GM23248 (cell line): ENCODE measurements at regions not wholly inside any gene's neighbourhood (a gene's known extent, or its start where the extent isn't known, plus 50 kb on each side); places are given as distances from the start of the nearest gene placed in this dataset.

Experiments used
- DNase-seq: peaks from one replicate; pipeline ENCODE4 v3.0.0-alpha.2; 2015
- H2AFZ ChIP-seq: fragments of 200-600 bp; sonication (generic); 2 replicates; pipeline ENCODE4 v1.6.1; 2016; ENCODE audit warnings: antibody characterized with exemption
- H3F3A ChIP-seq: fragments of 200-600 bp; sonication (generic); 2 replicates; pipeline ENCODE4 v1.6.1; 2016; ENCODE audit warnings: mild to moderate bottlenecking, antibody characterized with exemption, mixed run types; ENCODE audit not compliant: insufficient read depth
- H3K27ac ChIP-seq: fragments of 200-600 bp; sonication (generic); 2 replicates; pipeline ENCODE4 v1.5.1; 2016; ENCODE audit warnings: mild to moderate bottlenecking
- H3K27me3 ChIP-seq: fragments of 200-600 bp; sonication (generic); replicated peaks from 2 replicates; pipeline ENCODE4 v1.6.1; 2016; ENCODE audit warnings: mild to moderate bottlenecking; ENCODE audit not compliant: insufficient read depth
- H3K36me3 ChIP-seq: fragments of 200-600 bp; sonication (generic); 2 replicates; pipeline ENCODE4 v1.6.1; 2016; ENCODE audit warnings: low read depth, mild to moderate bottlenecking
- H3K4me1 ChIP-seq: fragments of 200-600 bp; sonication (generic); 2 replicates; pipeline ENCODE4 v1.6.1; 2016; ENCODE audit warnings: mild to moderate bottlenecking; ENCODE audit not compliant: insufficient read depth
- H3K4me2 ChIP-seq: fragments of 200-600 bp; sonication (generic); one replicate; pipeline ENCODE4 v1.6.1; 2016; ENCODE audit warnings: mild to moderate bottlenecking; ENCODE audit not compliant: unreplicated experiment
- H3K4me3 ChIP-seq: fragments of 200-600 bp; sonication (generic); 2 replicates; pipeline ENCODE4 v1.5.1; 2016; ENCODE audit warnings: mild to moderate bottlenecking
- H3K79me2 ChIP-seq: fragments of 200-600 bp; sonication (generic); 2 replicates; pipeline ENCODE4 v1.6.1; 2016; ENCODE audit warnings: mild to moderate bottlenecking; ENCODE audit not compliant: insufficient read depth
- H3K9ac ChIP-seq: fragments of 200-600 bp; sonication (generic); 2 replicates; pipeline ENCODE4 v1.6.1; 2016; ENCODE audit warnings: mild to moderate bottlenecking
- H3K9me2 ChIP-seq: fragments of 200-600 bp; sonication (generic); 2 replicates; pipeline ENCODE4 v1.6.1; 2016; ENCODE audit warnings: mixed run types, mild to moderate bottlenecking, moderate library complexity; ENCODE audit not compliant: insufficient read depth
- H3K9me3 ChIP-seq: fragments of 200-600 bp; sonication (generic); one replicate; pipeline ENCODE4 v1.6.1; 2017; ENCODE audit warnings: low read depth
- H4K20me1 ChIP-seq: fragments of 200-600 bp; sonication (generic); 2 replicates; pipeline ENCODE4 v1.6.0; 2016; ENCODE audit not compliant: insufficient read depth
- EZH2 ChIP-seq: fragments of 200-600 bp; sonication (generic); IDR thresholded peaks from 2 replicates; pipeline ENCODE4 v1.6.1; 2018; ENCODE audit warnings: antibody characterized with exemption, mild to moderate bottlenecking; ENCODE audit not compliant: insufficient read depth, poor library complexity, severe bottlenecking
- EZH2phosphoT487 ChIP-seq: fragments of 200-600 bp; sonication (generic); IDR thresholded peaks from 2 replicates; pipeline ENCODE4 v1.6.1; 2018; ENCODE audit warnings: antibody characterized with exemption, moderate library complexity, mild to moderate bottlenecking, low read depth; ENCODE audit not compliant: insufficient read depth
- WGBS, 2 experiments: methylation state at CpG; one replicate each; pipeline ENCODE4 v1.1.6; 2015 to 2017; ENCODE audit warnings: low lambda C conversion rate in 2 of 2, low coverage in 1 of 2; ENCODE audit errors: missing lambda C conversion rate in 2 of 2; 5-methylcytosine and 5-hydroxymethylcytosine counted together
- in situ Hi-C: fragments of 300-500 bp; cut with MboI; formaldehyde crosslinking; loops from 2 replicates; pipeline ENCODE4 v1.15.0; 2020

DNA sequence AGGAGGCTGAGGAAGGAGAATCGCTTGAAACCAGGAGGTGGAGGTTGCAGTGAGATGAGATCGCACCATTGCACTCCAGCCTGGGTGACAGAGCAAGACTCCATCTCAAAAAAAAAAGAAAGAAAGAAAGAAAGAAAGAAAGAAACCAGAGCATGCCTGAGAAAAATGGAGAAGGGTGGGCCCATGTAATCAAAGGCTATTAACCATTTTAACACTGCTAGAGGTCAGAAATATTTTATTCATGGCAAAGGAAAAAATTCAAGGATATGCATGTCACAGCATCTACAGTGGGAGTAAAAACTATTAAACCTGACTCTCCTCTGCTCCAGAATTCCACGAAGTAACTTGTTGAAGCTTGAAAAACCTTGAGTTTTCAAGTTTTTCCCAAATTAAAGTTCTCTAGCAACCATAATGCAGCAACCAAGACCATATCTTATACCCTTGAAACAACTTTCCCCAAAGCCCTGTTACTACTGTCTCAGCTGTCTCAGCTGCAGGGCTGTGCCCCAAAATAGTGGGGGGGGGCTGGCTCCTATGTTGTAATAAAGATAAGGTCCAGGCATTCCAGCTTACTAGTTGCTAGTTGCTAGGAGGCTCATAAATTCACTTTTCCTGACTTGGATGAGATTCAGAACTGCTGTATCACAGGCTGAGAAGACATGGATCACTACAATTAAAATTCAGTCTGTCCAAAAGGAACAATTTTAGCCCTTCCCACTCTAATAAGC, 112.9 kb upstream of the SOD1 start:
- no peak overlapping the region for H3K9ac ChIP-seq
- H3K79me2 ChIP-seq, result no peaks in the 10 kb centered on the region
- no peaks in the 10 kb centered on the region for H3K9me2 ChIP-seq
- DNase-seq, result no peak
- no peak overlapping the region for H3K4me3 ChIP-seq
- no peak overlapping the region for H3K4me2 ChIP-seq
- TF ChIP-seq EZH2phosphoT487 (no peak), EZH2 (no peak)
- in situ Hi-C loops, result no loop called here
- no peak overlapping the region for H2AFZ ChIP-seq
- no peaks in the 10 kb centered on the region for H4K20me1 ChIP-seq
- H3F3A ChIP-seq, result no peaks in the 10 kb centered on the region
- H3K27me3 ChIP-seq, result no peaks in the 10 kb centered on the region
- no peaks in the 10 kb centered on the region for H3K9me3 ChIP-seq
- no peak overlapping the region for H3K27ac ChIP-seq
- 44% methylated on average over 3 of the region's 3 CpGs for WGBS, 2 experiments
- H3K36me3 ChIP-seq, result no peaks in the 10 kb centered on the region
- H3K4me1 ChIP-seq, result no peaks in the 10 kb centered on the region

GRCh38 chr21:31545036-31545435, 114.5 kb upstream of the SOD1 start:
- Histone ChIP-seq H3K27me3 (no peaks in the 10 kb centered on the region), H3K9me2 (no peaks in the 10 kb centered on the region), H2AFZ (no peak overlapping the region), H3F3A (no peaks in the 10 kb centered on the region), H3K4me2 (no peak overlapping the region), H3K27ac (no peak overlapping the region), H4K20me1 (no peaks in the 10 kb centered on the region), H3K9me3 (no peaks in the 10 kb centered on the region), H3K9ac (no peak overlapping the region), H3K4me3 (no peak overlapping the region), H3K36me3 (no peaks in the 10 kb centered on the region), H3K4me1 (no peaks in the 10 kb centered on the region), H3K79me2 (no peaks in the 10 kb centered on the region)
- DNase-seq, result no peak
- WGBS, 2 experiments, result 78 to 88% methylated on average over 1 of the region's 1 CpG
- TF ChIP-seq EZH2phosphoT487 (no peak), EZH2 (no peak)
- in situ Hi-C loops, result no loop called here

DNA sequence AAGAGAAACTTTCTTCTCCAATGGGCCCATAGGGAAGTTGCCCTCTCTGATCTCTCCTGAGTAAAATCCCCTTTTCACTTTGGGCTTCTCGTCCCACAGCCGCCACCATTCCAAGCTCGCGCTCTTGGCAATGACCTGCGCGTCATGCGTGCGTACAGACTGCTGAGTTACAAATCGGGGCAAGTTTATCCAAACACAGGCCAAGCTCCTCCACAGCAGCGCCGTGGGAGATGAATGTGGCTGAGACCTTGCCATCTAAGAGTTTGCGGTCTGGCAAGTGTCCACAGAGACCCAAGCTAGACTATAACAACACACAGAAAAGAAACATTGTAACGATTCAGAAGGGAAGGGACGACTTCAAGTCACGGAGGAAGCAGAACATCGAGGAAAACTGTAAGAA, 116.3 kb upstream of the SOD1 start:
- Histone ChIP-seq H3K27me3 (no peaks in the 10 kb centered on the region), H3K36me3 (no peaks in the 10 kb centered on the region), H3K4me2 (no peak overlapping the region), H2AFZ (no peak overlapping the region), H3K79me2 (no peaks in the 10 kb centered on the region), H3K9me3 (no peaks in the 10 kb centered on the region), H4K20me1 (no peaks in the 10 kb centered on the region), H3F3A (no peaks in the 10 kb centered on the region), H3K4me1 (no peaks in the 10 kb centered on the region), H3K27ac (no peak overlapping the region), H3K4me3 (no peak overlapping the region), H3K9ac (no peak overlapping the region), H3K9me2 (no peaks in the 10 kb centered on the region)
- WGBS, 2 experiments, result 76 to 78% methylated on average over 16 of the region's 16 CpGs
- TF ChIP-seq EZH2phosphoT487 (no peak), EZH2 (no peak)
- DNase-seq, result no peak
- in situ Hi-C loops, result no loop called here

GRCh38 chr21:31538816-31539215, 120.7 kb upstream of the SOD1 start:
- Histone ChIP-seq H3K9me3 (no peaks in the 10 kb centered on the region), H3K27ac (no peak overlapping the region), H3K27me3 (no peaks in the 10 kb centered on the region), H2AFZ (no peak overlapping the region), H4K20me1 (no peaks in the 10 kb centered on the region), H3K9ac (no peak overlapping the region), H3K36me3 (no peaks in the 10 kb centered on the region), H3F3A (no peaks in the 10 kb centered on the region), H3K4me3 (no peak overlapping the region), H3K9me2 (no peaks in the 10 kb centered on the region), H3K4me2 (no peak overlapping the region), H3K79me2 (no peaks in the 10 kb centered on the region), H3K4me1 (no peaks in the 10 kb centered on the region)
- TF ChIP-seq EZH2, result no peak
- no peak for TF ChIP-seq EZH2phosphoT487
- no peak for DNase-seq
- in situ Hi-C loops, result no loop called here
- WGBS, 2 experiments, result 18 to 25% methylated on average over 10 of the region's 10 CpGs
